ENCODE measurements at regions not wholly inside any gene's neighbourhood (a gene's known extent, or its start where the extent isn't known, plus 50 kb on each side); places are given as distances from the start of the nearest gene placed in this dataset.
A peak's percentile ranks its signal among the peaks of the same experiment; 100 is the strongest.
"Not testable (repeated sequence)": the region's sequence is repeated elsewhere in the genome, so short reads cannot be mapped to it uniquely, and the experiment has no call there.

- DNase-seq = no peak
Measured at GRCh38 chrX:121649417-121649816, 602.0 kb downstream of the GLUD2 start.

GRCh38 chrX:121655276-121655675 lies 607.9 kb downstream of the GLUD2 start:
- DNase-seq = no peak

- no peak for DNase-seq
Measured at GRCh38 chrX:121666171-121666570, 618.8 kb downstream of the GLUD2 start.

GRCh38 chrX:121671649-121672048 lies 624.2 kb downstream of the GLUD2 start:
- DNase-seq = no peak

GRCh38 chrX:121709236-121709635 lies 661.8 kb downstream of the GLUD2 start:
- DNase-seq = not testable (repeated sequence)

- DNase-seq = no peak
Measured at GRCh38 chrX:121733514-121733913, 686.1 kb downstream of the GLUD2 start.

GRCh38 chrX:121746105-121746504 lies 698.7 kb downstream of the GLUD2 start:
- no peak for DNase-seq

GRCh38 chrX:121753602-121754001 lies 706.2 kb downstream of the GLUD2 start:
- not testable (repeated sequence) for DNase-seq

GRCh38 chrX:121754301-121754700 lies 706.9 kb downstream of the GLUD2 start:
- DNase-seq = no peak

GRCh38 chrX:121755541-121755940 lies 708.1 kb downstream of the GLUD2 start:
- no peak for DNase-seq

- DNase-seq = no peak
Measured at GRCh38 chrX:121761845-121762244, 714.4 kb downstream of the GLUD2 start.

- no peak for DNase-seq
Measured at GRCh38 chrX:121763671-121764070, 716.3 kb downstream of the GLUD2 start.

- DNase-seq = not testable (repeated sequence)
Measured at GRCh38 chrX:121768210-121768609, 720.8 kb downstream of the GLUD2 start.

GRCh38 chrX:121781991-121782390 lies 734.6 kb downstream of the GLUD2 start:
- no peak for DNase-seq

- DNase-seq = no peak
Measured at GRCh38 chrX:121782544-121782943, 735.1 kb downstream of the GLUD2 start.

- DNase-seq = no peak
Measured at GRCh38 chrX:121782976-121783375, 735.6 kb downstream of the GLUD2 start.

GRCh38 chrX:121802881-121803412 lies 755.5 kb downstream of the GLUD2 start:
- DNase-seq = no peak

- no peak for DNase-seq
Measured at GRCh38 chrX:121823406-121823805, 776.0 kb downstream of the GLUD2 start.

GRCh38 chrX:121831601-121832000 lies 784.2 kb downstream of the GLUD2 start:
- DNase-seq = no peak

- DNase-seq = no peak
Measured at GRCh38 chrX:121832446-121832845, 785.0 kb downstream of the GLUD2 start.

- peak; percentile 1 for DNase-seq
Measured at GRCh38 chrX:121836000-121836399, 788.6 kb downstream of the GLUD2 start.

GRCh38 chrX:121851033-121851432 lies 803.6 kb downstream of the GLUD2 start:
- no peak for DNase-seq

GRCh38 chrX:121853762-121854613 lies 806.6 kb downstream of the GLUD2 start:
- no peak for DNase-seq

GRCh38 chrX:121854614-121854911 lies 807.2 kb downstream of the GLUD2 start:
- no peak for DNase-seq

Measured in renal pelvis (tissue), 1 donor.